GM19238 (cell line): ENCODE measurements at regions not wholly inside any gene's neighbourhood (a gene's known extent, or its start where the extent isn't known, plus 50 kb on each side); places are given as distances from the start of the nearest gene placed in this dataset.
A peak's percentile ranks its signal among the peaks of the same experiment; 100 is the strongest.

Experiments
- DNase-seq: peaks from one replicate; pipeline ENCODE4 v3.0.0; 2011; ENCODE audit warnings: low spot score; ENCODE audit not compliant: insufficient read length

DNA sequence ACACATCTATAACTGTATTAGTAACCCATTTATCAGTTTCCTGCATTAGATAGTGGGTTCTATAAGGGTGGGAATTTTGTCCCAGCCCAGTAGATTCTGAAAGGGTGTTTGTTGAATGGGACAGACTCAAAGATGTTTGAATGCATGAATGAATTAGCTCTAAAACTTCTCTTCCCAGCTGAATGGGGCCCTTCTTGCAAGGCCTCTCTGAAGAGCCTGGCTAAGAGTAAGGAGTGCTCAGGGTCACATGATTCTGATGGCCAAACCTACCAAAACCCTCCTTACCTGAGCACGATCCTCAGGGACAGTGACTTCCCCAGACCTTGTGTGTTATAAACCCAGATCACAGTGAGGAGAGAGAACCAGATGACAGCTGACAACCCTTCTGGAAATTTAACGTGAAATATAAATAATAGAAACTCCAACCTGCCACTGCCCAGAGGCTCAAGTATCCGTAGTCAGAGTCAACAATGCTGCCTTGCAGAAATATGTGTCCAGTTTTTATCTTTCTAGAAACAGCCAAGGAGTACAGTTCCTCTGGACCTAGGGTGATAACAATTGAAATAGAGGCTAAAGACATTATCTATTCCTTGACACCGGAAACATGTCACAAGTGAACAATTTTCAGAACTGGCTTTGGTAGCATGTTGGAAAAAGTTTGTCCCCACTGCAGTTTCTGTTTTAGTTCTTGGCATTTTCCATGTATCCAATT, 268.9 kb upstream of the MAF start:
- no peak for DNase-seq

DNA sequence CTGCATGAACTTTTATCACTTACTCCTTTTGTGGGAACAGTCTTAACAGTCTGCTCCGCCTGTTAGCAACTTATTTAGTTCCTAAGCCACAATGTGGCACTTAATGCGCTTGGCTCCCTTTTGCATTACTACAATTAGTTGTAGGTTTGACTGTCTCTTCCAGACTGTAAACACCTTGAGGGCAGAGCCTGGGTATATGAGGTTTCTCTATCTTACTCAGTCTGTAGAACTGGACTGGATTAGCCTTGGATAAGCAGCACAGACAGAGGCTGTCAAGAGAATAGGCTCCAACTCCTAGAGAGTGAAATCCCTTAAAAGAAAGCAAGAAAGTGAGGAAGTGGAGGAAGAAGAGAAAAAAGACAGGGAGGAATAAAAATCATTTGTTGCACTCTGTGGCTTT, 268.3 kb upstream of the MAF start:
- no peak for DNase-seq

- DNase-seq, result no peak
Measured at GRCh38 chr16:79867425-79867997, 267.0 kb upstream of the MAF start.

DNA sequence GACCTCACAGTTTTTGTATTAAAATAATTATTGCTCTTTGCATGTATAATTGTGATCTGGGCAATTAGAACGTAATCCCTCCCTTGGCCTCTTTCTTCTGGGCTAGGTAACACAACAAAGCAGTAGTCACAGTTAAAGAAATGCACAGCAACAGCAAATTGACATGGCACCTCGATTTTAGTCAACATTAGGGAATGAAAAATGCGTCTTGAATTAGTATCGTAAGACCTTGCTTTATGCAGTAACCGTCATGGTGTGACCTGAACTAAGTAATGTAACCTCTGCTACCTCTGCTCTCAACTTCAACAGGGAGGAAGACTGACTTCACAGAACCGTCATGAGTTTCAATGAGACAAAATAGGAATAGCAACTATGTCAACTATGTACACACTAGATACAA, 265.4 kb upstream of the MAF start:
- no peak for DNase-seq

DNA sequence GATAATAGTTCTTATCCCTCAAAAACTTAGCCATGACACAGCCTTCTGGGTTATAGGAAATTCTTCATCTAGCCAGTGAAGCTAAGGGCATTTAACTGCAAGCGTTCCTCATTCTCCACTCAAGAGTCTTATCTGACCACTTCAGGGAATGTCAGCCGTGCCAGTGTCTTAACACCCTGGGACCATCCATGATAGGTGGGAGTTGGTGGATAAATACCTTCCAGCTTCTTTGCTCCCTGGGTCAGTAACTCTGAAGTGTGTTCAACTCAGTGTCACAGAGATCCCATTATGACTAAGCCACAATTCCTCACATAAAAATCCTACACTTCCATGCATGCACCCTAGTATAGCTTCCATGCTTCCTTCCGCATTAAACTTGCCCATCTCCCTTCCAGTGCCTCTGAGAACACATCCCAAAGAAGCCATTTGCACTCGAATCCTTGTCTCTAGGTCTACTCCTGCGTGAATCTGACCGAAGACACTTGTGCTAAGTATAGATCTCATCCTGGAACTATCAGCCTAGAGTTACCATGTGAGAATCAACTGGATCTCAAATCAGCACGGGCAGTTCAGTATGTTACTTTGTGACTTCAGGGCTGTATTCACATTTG, 264.3 kb upstream of the MAF start:
- DNase-seq, result no peak

DNA sequence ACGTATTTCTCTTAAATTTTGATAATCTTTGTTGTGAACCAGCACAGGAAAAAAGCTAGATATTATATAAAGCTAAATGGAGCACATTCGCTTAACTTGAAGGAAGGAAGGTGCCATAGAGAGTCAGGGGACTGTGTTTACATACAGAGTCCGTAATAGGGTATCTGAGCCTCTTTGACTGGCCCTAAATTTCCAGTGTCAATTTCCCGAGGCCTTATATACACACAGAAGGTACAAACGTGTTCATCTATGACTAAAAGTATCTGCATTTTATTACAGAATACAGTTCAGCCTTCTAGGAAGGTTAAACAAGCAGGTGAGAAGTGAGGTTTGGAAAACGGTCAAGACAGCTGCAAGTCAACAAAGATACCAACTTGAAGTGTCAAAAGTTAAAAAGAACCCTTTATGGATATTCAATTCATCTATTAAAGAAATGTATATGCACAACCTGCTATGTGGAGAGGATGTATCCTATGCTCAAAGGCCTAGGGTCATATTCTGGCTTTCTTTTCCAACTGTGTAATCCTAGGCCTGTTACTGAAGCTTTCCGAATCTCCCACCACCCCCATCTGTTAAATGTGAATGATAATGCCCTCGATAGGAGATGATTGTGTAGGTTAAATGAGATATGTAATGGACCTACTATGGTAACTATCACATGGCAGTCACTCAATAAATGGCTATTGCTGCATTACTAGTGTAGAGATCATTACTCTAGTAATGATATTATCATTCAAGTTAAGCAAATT, 263.7 kb upstream of the MAF start:
- no peak for DNase-seq

- DNase-seq, result no peak
Measured at GRCh38 chr16:79863128-79864031, 262.8 kb upstream of the MAF start.

GRCh38 chr16:79862601-79863000, 262.1 kb upstream of the MAF start:
- DNase-seq, result no peak

DNA sequence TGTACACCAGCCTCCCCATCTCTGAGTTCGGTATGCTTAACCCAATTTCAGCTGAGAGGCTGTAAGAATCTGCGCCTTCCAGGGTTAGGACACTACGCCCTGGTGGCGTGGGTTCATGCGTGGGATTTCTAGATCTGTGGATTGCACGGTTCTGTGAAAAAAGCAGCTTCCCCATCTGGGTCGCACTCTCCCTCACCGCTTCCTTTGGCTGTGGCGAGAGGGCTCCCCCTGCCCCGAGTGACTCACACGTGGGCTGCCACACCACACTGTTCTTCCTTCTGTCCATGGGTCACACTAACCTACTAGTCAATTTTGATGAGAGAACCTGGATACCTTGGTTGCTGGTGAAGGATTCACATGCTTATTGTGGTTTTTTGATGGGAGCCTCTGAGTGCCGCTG, 256.0 kb upstream of the MAF start:
- DNase-seq, result no peak

DNA sequence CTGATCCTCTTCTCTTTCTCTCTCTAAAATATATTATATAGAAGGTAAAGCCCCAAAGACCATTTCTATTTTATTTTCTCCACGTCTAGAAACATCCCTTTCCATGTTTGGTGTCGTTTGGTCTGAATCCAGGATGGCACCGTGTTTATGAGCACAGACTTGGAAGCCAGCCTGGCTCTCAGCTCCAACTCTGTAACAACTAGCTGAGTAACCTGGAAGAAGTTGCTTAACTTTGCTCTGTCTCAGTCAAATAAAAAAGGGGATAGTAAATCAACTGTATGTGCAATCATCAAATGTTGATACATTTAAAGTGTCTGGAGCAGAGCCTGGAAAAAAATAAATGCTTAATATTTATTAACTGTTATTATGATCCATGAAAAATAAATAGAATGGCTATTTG, 249.8 kb upstream of the MAF start:
- no peak for DNase-seq

- DNase-seq, result no peak
Measured at GRCh38 chr16:79849119-79849518, 248.6 kb upstream of the MAF start.

GRCh38 chr16:79848719-79849118, 248.2 kb upstream of the MAF start:
- DNase-seq, result no peak

- DNase-seq, result no peak
Measured at GRCh38 chr16:79847569-79847968, 247.0 kb upstream of the MAF start.

GRCh38 chr16:79847101-79847500, 246.6 kb upstream of the MAF start:
- no peak for DNase-seq

DNA sequence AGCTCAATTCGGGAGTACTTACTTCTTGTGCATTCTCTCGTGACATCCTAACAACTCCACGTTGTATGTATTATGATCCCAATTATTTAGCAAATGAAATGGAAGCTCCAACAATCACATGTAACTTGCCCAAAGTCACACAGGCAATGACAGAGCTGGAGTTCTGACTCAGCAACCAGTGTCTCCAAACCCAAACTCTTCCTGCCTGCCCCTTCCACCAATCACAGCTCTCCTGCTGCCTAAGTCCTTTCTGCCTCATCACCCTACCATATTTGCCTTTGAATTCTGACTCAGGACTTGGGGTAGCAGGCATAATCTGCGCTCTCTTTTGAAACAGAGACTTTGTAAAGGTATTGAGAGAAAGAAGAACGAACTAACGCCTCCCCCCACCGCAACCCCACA, 245.2 kb upstream of the MAF start:
- DNase-seq, result no peak

- peak; percentile 18 for DNase-seq
Measured at GRCh38 chr16:79845033-79845733, 244.6 kb upstream of the MAF start.

- DNase-seq, result no peak
Measured at GRCh38 chr16:79844603-79845002, 244.1 kb upstream of the MAF start.

- no peak for DNase-seq
Measured at GRCh38 chr16:79843631-79844043, 243.1 kb upstream of the MAF start.

GRCh38 chr16:79843145-79843544, 242.6 kb upstream of the MAF start:
- DNase-seq, result no peak

- DNase-seq, result no peak
Measured at GRCh38 chr16:79842197-79842596, 241.7 kb upstream of the MAF start.
